PC-9 (cell line): ENCODE measurements at regions not wholly inside any gene's neighbourhood (a gene's known extent, or its start where the extent isn't known, plus 50 kb on each side); places are given as distances from the start of the nearest gene placed in this dataset.

ENCODE experiments used
- BruUV-seq: library from RNA; stranded (reverse); fragments of 400-500 nt; replicated peaks from 2 replicates; lab custom pipeline; 2021; lab: Mats Ljungman, UMichigan
- CTCF ChIA-PET: fragments of 300-600 bp; sonication (Branson Sonifier 250); formaldehyde crosslinking; loops from one replicate; lab custom pipeline; 2022; ENCODE audit warnings: antibody characterized with exemption; lab: Charles Lee
- POLR2A ChIA-PET: fragments of 300-600 bp; sonication (Branson Sonifier 250); formaldehyde crosslinking; loops from one replicate; lab custom pipeline; 2022; ENCODE audit warnings: antibody characterized with exemption; ENCODE audit not compliant: unreplicated experiment; lab: Charles Lee
- DNase-seq, 2 experiments: peaks; one replicate each; pipeline versions ENCODE4 v3.0.0 to v3.0.0-alpha.2; 2015 to 2022; ENCODE audit warnings: mixed read lengths in 1 of 2
- H2AFZ ChIP-seq: fragments of 200-600 bp; sonication (generic); 2 replicates; pipeline ENCODE4 v1.8.1; 2017; ENCODE audit warnings: antibody characterized with exemption
- H3F3A ChIP-seq: fragments of 200-600 bp; sonication (generic); 2 replicates; pipeline ENCODE4 v1.8.1; 2017; ENCODE audit warnings: antibody characterized with exemption, mild to moderate bottlenecking, low read depth; ENCODE audit not compliant: insufficient read depth
- H3K27ac ChIP-seq: fragments of 200-600 bp; sonication (generic); 2 replicates; pipeline ENCODE4 v1.6.1; 2016; ENCODE audit warnings: mixed run types
- H3K27me3 ChIP-seq: fragments of 200-600 bp; sonication (generic); 2 replicates; pipeline ENCODE4 v1.6.1; 2016; ENCODE audit warnings: low read depth, mixed run types; ENCODE audit not compliant: insufficient read depth
- H3K36me3 ChIP-seq: fragments of 200-600 bp; sonication (generic); 2 replicates; pipeline ENCODE4 v1.6.1; 2016; ENCODE audit warnings: low read depth, mixed run types
- H3K4me1 ChIP-seq: fragments of 200-600 bp; sonication (generic); replicated peaks from 2 replicates; pipeline ENCODE4 v1.6.1; 2016; ENCODE audit warnings: mixed run types; ENCODE audit not compliant: insufficient read depth
- H3K4me2 ChIP-seq: fragments of 200-600 bp; sonication (generic); 2 replicates; pipeline ENCODE4 v1.6.1; 2017; ENCODE audit warnings: mixed run types
- H3K4me3 ChIP-seq: fragments of 200-600 bp; sonication (generic); 2 replicates; pipeline ENCODE4 v1.6.1; 2016; ENCODE audit warnings: mixed run types
- H3K79me2 ChIP-seq: fragments of 200-600 bp; sonication (generic); 2 replicates; pipeline ENCODE4 v1.6.1; 2017; ENCODE audit warnings: low read depth, mixed run types
- H3K9me2 ChIP-seq: fragments of 200-600 bp; sonication (generic); 2 replicates; pipeline ENCODE4 v1.8.1; 2017; ENCODE audit warnings: mild to moderate bottlenecking; ENCODE audit not compliant: insufficient read depth
- H3K9me3 ChIP-seq: fragments of 200-600 bp; sonication (generic); 2 replicates; pipeline ENCODE4 v1.8.1; 2016; ENCODE audit warnings: low read depth; ENCODE audit not compliant: insufficient read depth
- H4K20me1 ChIP-seq: fragments of 200-600 bp; sonication (generic); 2 replicates; pipeline ENCODE4 v1.8.1; 2017; ENCODE audit not compliant: insufficient read depth
- EZH2 ChIP-seq: fragments of 200-600 bp; sonication (generic); IDR thresholded peaks from 2 replicates; pipeline ENCODE4 v1.8.0; 2017; ENCODE audit warnings: antibody characterized with exemption, low read depth
- intact Hi-C: fragments of 100-400 bp; cut with micrococcal nuclease; formaldehyde crosslinking; loops from one replicate; pipeline ENCODE4 v1.10.0; 2022; ENCODE audit not compliant: unreplicated experiment
- TF ChIP-seq, protein P1 (sequence below): fragments of 200-600 bp; sonication (generic); conservative IDR thresholded peaks from 2 replicates; pipeline ENCODE4 v1.6.1; 2017; ENCODE audit warnings: mixed run types, antibody characterized with exemption, mild to moderate bottlenecking, moderate library complexity

DNA sequence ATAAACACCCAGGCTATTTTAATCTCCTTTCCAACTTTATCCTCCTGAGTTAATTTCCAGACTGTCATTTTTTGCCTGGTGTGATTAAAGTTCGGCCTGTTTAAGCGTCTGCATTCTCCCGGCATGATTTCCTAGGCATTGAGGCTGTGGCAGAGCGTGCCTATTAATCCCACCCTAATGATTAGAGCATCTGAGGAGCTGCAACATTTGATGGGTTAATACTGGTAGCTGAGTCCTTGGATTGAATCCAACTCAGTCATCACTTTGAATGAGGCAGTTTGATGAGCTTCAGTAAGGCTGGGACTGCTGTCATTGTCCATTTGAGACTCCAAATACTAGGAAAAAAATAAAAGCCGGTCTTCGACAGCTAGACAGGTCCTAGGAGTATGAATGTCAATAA is 882.5 kb downstream of the SLC4A3 start:
- H3K27ac ChIP-seq = no peak overlapping the region
- H3F3A ChIP-seq = no peaks in the 10 kb centered on the region
- no peak overlapping the region for H2AFZ ChIP-seq
- intact Hi-C loops = no loop called here
- no peak for DNase-seq
- no peaks in the 10 kb centered on the region for H3K36me3 ChIP-seq
- no peaks in the 10 kb centered on the region for H3K27me3 ChIP-seq
- ChIA-PET POLR2A (no interaction called here), CTCF (no interaction called here)
- no TSS peak for BruUV-seq
- no peak for TF ChIP-seq EZH2
- TF ChIP-seq, protein P1, sequence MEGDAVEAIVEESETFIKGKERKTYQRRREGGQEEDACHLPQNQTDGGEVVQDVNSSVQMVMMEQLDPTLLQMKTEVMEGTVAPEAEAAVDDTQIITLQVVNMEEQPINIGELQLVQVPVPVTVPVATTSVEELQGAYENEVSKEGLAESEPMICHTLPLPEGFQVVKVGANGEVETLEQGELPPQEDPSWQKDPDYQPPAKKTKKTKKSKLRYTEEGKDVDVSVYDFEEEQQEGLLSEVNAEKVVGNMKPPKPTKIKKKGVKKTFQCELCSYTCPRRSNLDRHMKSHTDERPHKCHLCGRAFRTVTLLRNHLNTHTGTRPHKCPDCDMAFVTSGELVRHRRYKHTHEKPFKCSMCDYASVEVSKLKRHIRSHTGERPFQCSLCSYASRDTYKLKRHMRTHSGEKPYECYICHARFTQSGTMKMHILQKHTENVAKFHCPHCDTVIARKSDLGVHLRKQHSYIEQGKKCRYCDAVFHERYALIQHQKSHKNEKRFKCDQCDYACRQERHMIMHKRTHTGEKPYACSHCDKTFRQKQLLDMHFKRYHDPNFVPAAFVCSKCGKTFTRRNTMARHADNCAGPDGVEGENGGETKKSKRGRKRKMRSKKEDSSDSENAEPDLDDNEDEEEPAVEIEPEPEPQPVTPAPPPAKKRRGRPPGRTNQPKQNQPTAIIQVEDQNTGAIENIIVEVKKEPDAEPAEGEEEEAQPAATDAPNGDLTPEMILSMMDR = no peak
- no peak overlapping the region for H3K4me3 ChIP-seq
- no peaks in the 10 kb centered on the region for H3K79me2 ChIP-seq
- no peaks in the 10 kb centered on the region for H3K9me3 ChIP-seq
- no peaks in the 10 kb centered on the region for H3K9me2 ChIP-seq
- peaks cover 30% of the 10 kb centered on the region for H3K4me1 ChIP-seq
- no peak overlapping the region for H3K4me2 ChIP-seq
- H4K20me1 ChIP-seq = no peaks in the 10 kb centered on the region

- ChIA-PET POLR2A (no interaction called here), CTCF (no interaction called here)
- Histone ChIP-seq H3K4me2 (no peak overlapping the region), H3K79me2 (no peaks in the 10 kb centered on the region), H3K9me2 (no peaks in the 10 kb centered on the region), H2AFZ (no peak overlapping the region), H4K20me1 (no peaks in the 10 kb centered on the region), H3F3A (no peaks in the 10 kb centered on the region), H3K27me3 (no peaks in the 10 kb centered on the region), H3K27ac (no peak overlapping the region), H3K9me3 (no peaks in the 10 kb centered on the region), H3K4me3 (no peak overlapping the region), H3K4me1 (peaks cover 23% of the 10 kb centered on the region), H3K36me3 (no peaks in the 10 kb centered on the region)
- intact Hi-C loops = no loop called here
- no TSS peak for BruUV-seq
- TF ChIP-seq, protein P1 = no peak
- TF ChIP-seq EZH2 = no peak
- no peak for DNase-seq
Observed at GRCh38 chr2:220510668-220511067, 883.2 kb downstream of the SLC4A3 start.

GRCh38 chr2:220512419-220512818 is 885.0 kb downstream of the SLC4A3 start:
- H3K36me3 ChIP-seq = no peaks in the 10 kb centered on the region

More at GRCh38 chr2:220512419-220512818, 885.0 kb downstream of the SLC4A3 start:
- Histone ChIP-seq H3K4me1 (peaks cover 21% of the 10 kb centered on the region), H3K27ac (no peak overlapping the region), H3K79me2 (no peaks in the 10 kb centered on the region), H4K20me1 (no peaks in the 10 kb centered on the region), H3K9me3 (no peaks in the 10 kb centered on the region), H3K9me2 (no peaks in the 10 kb centered on the region), H3K4me3 (no peak overlapping the region), H3F3A (no peaks in the 10 kb centered on the region), H3K27me3 (no peaks in the 10 kb centered on the region), H3K4me2 (no peak overlapping the region), H2AFZ (no peak overlapping the region)
- intact Hi-C loops = no loop called here
- ChIA-PET CTCF (no interaction called here), POLR2A (no interaction called here)
- BruUV-seq = no TSS peak
- peak in 1 of 2 experiments; percentile 42 for DNase-seq
- no peak for TF ChIP-seq EZH2
- TF ChIP-seq, protein P1 = no peak
